HG03039 (cell line): ENCODE measurements at regions not wholly inside any gene's neighbourhood (a gene's known extent, or its start where the extent isn't known, plus 50 kb on each side); places are given as distances from the start of the nearest gene placed in this dataset.

ENCODE experiments used
- ATAC-seq: cut with Tn5 transposase; IDR thresholded peaks from one replicate; pipeline ENCODE4 v1.9.1; 2021; ENCODE audit warnings: mild to moderate bottlenecking, moderate library complexity; ENCODE audit not compliant: unreplicated experiment

GRCh38 chr13:33945477-33945876, 127.5 kb downstream of the RFC3 start:
- no peak for ATAC-seq

DNA sequence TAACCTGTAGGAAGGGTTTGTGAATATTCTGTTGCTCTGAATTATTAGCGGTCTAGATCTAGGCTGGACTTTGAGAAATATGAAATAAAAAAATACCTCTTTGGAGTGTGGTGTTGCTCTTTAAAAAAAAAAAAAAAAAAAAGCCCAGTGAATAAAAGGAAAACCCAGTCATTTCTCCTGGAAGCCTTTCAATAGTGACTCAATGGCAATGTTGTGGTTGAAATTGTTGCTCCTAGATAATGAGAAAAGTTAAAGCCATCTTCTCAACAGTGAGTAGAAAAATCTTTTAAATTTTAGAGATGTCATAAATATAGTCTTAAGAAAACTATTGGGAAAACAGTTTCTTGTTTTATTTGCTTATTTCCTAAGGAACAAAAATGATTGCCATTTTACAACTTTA, 135.3 kb downstream of the RFC3 start:
- ATAC-seq, result no peak

DNA sequence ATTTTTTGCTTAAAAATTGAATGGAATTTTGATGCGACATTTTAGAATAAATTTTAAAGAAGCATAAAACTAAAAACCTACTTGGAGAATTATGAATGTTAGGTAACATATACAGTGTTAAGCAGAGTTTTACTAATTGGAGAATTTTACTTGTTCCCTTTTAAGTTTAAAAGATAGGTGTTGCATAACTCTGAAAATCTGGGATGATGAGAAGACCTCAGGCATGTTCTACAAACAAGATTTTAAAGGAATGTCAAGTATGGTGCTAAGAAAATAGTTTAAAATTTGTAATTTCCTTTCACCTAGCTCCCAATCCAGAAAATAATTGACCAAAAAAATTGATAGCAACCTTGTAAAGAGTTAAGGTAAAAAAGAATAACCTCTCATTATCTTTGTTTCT, 135.8 kb downstream of the RFC3 start:
- no peak for ATAC-seq

GRCh38 chr13:33956346-33956745, 138.4 kb downstream of the RFC3 start:
- no peak for ATAC-seq

GRCh38 chr13:33957497-33957905, 139.6 kb downstream of the RFC3 start:
- ATAC-seq, result no peak

DNA sequence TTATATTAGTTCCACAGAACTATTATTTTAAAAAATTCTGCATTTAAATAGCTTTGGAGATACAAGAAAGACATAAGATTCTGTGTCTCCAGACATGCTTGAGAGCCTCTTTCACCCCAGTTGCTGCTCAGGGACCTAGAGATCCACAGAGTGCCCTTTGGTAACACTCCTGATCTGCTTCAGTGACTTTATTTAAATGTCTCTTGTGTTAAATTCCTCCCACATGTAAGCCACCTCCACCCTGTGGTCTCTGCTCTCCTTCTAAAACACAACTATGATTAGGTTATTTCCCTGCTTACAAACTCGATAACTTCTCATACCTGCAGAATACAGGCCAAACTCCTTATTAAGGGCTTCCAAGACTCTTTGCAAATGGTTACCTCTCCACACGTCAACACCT, 141.0 kb downstream of the RFC3 start:
- no peak for ATAC-seq

GRCh38 chr13:33963134-33963533, 145.2 kb downstream of the RFC3 start:
- ATAC-seq, result no peak

- no peak for ATAC-seq
Measured at GRCh38 chr13:33963895-33964294, 145.9 kb downstream of the RFC3 start.

DNA sequence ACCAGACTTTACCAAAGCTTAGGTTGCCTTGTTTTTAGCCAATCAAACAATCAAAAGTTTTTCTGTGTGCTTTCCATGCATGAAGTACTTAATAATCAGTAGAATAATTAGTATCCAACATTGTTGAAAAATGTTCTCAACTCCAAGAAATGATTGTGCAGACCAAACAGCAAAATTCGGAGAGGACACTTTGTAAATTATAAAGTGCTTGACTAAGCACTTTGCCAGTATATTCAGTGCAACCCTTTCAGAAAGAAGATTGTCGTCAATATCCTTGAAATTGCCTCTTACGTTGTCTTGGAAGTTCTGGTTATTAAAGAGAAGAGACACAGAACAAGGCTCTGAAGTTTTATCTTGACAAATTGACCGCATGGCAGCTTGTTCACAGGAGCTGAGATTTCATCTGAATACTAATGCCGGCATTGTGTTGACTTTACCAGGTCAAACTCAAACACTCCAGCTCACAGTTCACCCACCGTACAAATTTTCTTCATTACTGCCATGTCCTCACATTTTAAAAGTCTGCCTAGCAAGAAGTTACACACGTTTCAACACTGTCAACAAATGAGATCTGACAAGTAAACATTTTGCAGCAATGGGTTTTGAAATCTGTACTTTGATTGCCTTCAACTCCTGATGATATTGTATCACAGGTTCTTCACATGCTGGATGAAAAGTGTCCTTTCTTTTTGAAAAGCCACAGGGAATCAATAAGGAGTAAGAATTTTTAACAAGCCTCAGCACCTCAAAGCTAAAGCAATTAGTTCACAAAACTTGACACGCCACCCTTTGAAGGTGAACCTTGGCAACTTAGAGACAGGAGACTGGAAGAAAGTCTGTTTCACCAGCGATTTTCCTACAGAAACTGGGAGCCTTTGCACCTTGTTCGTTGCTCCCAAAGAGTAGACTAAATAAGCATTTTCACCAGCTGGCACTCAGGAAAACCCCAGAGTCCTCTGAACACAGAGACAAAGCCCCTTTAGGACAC, 150.9 kb downstream of the RFC3 start:
- no peak for ATAC-seq

- ATAC-seq, result no peak
Measured at GRCh38 chr13:33970746-33971561, 153.0 kb downstream of the RFC3 start.

- no peak for ATAC-seq
Measured at GRCh38 chr13:33971562-33971819, 153.5 kb downstream of the RFC3 start.

DNA sequence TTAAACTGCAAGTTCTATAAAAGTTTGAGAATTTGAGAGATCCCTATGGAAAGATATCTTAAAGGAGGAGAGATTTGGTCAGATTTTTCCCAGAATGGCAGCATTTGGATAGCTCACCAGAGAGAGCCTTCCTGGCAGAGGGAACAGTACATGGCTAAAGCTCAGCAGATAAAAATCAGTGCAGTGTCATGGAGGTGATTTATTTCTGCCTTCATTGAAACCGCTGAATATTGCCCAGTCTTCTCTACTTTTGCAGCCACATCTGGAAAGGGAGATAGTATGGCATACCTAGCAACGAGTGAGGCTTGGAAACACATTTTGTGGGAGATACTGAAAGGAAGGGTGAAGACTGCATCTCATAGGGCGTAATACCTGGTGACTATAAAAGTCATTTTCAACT, 155.2 kb downstream of the RFC3 start:
- no peak for ATAC-seq

GRCh38 chr13:33976965-33977364, 159.0 kb downstream of the RFC3 start:
- no peak for ATAC-seq

DNA sequence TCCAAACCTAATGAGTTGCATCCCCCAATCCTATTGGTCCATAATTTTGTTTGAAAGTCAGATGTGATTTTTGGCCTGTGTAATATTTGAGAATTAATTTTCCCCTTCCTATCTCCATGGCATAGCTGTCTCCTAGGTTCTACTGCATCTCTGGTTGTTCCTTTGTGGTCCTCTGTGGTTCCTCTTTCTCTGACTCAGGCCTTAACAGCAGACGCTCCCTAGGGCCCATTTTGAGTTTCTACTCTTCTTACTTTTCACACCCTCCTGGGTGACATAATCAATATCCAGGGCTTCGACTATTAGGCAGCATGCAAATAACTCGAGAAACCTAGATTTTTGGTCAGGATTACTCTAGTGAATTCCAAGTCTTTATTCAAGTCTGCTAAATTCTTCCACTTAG, 160.7 kb downstream of the RFC3 start:
- ATAC-seq, result no peak

DNA sequence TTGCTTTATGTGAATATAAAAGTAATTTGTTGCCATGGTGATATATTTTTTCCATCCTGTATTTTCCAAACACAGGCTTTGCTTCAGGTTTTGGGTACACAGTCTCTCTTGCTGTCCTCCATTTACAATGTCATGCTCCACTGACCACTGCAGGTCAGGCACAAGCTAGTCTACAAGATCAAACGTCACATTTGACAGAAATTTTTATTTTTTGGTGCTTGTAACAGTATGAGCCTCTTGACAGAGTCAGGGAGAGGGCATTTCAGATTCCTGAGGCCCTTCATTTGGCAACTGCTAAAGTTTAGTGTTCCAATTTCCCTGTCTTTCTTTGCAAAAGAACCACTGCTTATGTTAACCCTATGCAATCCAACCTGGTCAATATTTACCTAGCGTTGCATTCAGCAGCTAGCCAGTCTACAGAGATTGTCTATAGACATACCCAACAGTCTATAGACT, 175.0 kb downstream of the RFC3 start:
- ATAC-seq, result no peak

GRCh38 chr13:33994198-33994597, 176.2 kb downstream of the RFC3 start:
- no peak for ATAC-seq

DNA sequence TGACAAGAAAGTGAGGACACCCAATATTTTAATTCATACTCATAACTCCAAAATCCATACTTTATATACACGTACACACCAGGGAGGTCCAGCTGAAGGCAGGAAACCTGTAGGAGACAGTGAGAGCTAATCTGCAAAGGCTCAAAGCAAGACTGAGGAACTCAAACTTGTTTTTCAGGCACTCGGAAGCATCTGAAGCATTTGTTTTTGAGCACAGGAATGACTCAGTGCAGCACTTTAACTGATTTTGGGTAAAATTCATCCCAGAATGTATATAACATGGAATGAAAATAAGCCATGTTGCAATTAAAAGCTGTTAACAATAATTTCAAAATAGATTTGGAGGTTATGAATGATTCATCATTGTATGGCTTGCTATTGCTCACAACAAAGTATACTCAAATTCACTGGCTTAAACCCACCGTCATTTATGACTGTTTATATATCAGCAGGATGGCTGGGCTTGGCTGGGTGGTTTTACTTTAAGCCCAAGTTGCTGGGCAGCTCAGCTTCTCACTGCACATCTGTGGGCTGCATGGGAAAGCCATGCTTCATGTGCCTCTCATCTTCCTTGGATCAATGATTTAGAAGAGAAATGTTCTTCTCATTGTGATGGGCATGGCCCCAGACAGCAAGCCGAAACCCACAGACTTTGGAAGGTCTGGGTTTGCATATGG, 177.0 kb downstream of the RFC3 start:
- ATAC-seq, result no peak

- no peak for ATAC-seq
Measured at GRCh38 chr13:33996636-33997035, 178.7 kb downstream of the RFC3 start.

DNA sequence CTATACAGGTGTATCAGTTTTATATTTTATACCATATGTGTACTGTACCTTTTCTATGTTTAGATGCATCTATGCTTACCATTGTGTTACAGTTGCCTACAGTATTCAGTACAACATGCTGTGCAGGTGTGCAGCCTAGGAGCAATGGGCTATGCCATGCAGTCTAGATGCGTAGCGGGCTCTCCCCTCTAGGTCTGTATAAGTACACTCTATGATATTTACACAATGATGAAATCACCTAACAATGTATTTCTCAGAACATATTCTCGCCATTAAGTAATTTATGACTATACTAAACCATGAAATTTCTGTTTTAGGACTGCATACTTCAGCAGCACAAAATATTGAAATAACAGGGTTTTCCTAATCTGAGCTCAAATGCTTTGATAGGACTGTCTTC, 179.6 kb downstream of the RFC3 start:
- no peak for ATAC-seq

- ATAC-seq, result no peak
Measured at GRCh38 chr13:33999811-34000605, 182.1 kb downstream of the RFC3 start.

DNA sequence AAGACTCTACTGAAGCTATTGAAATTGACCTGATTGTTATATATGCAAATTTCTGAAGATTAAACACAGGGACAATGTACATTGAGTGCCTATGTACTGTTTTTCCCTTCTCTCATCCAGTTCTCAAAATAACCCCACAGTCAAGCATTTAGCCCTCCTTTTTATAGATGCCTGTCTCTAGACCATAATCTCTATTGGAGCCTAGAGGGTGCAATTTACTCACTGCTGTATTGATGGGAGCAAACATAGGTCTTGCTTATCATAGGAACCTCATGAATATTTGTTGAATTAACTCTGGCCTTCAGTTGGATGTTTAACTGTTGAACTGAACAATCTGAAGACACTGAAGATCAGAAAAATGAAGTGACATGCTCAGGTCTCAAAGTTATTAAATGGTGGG, 183.0 kb downstream of the RFC3 start:
- ATAC-seq, result no peak
